Neural cell (in vitro differentiated cells): ENCODE measurements at regions not wholly inside any gene's neighbourhood (a gene's known extent, or its start where the extent isn't known, plus 50 kb on each side); places are given as distances from the start of the nearest gene placed in this dataset.

Source experiments
- H2AFZ ChIP-seq: fragments of 200-600, 300-800 bp; sonication (generic), shearing (Covaris generic); 2 replicates; pipeline ENCODE4 v1.6.0; 2014; ENCODE audit warnings: low read depth, mild to moderate bottlenecking, antibody characterized with exemption, low read length, moderate library complexity
- H3F3A ChIP-seq: fragments of 200-600 bp; shearing (Covaris generic); 2 replicates; pipeline ENCODE4 v1.6.1; 2016; ENCODE audit warnings: mild to moderate bottlenecking, moderate library complexity, mixed read lengths, antibody characterized with exemption, low read length; ENCODE audit not compliant: insufficient read depth, poor library complexity, severe bottlenecking
- H3K27ac ChIP-seq: fragments of 200-600, 300-800 bp; sonication (generic), shearing (Covaris generic); 2 replicates; pipeline ENCODE4 v1.5.1; 2014; ENCODE audit warnings: mild to moderate bottlenecking, low read length, moderate library complexity
- H3K27me3 ChIP-seq: fragments of 300-800, 200-600 bp; sonication (generic), shearing (Covaris generic); 2 replicates; pipeline ENCODE4 v1.6.0; 2014; ENCODE audit warnings: mild to moderate bottlenecking, low read depth, low read length, moderate library complexity; ENCODE audit not compliant: insufficient read depth
- H3K36me3 ChIP-seq: fragments of 300-800, 200-600 bp; sonication (generic), shearing (Covaris generic); 2 replicates; pipeline ENCODE4 v1.5.1; 2014; ENCODE audit warnings: mild to moderate bottlenecking, antibody characterized with exemption, low read length, moderate library complexity; ENCODE audit not compliant: insufficient read depth
- H3K4me2 ChIP-seq: fragments of 300-800, 200-600 bp; sonication (generic), shearing (Covaris generic); 2 replicates; pipeline ENCODE4 v1.6.0; 2014; ENCODE audit warnings: mild to moderate bottlenecking, low read length
- H3K4me3 ChIP-seq: fragments of 300-800, 200-600 bp; sonication (generic), shearing (Covaris generic); 2 replicates; pipeline ENCODE4 v1.5.1; 2014; ENCODE audit warnings: mild to moderate bottlenecking, low read length, moderate library complexity
- H3K79me2 ChIP-seq: fragments of 200-600 bp; shearing (Covaris generic); replicated peaks from 2 replicates; pipeline ENCODE4 v1.6.0; 2014; ENCODE audit warnings: mild to moderate bottlenecking, low read length, moderate library complexity; ENCODE audit not compliant: insufficient read depth
- H3K9ac ChIP-seq: fragments of 300-800, 200-600 bp; sonication (generic), shearing (Covaris generic); 2 replicates; pipeline ENCODE4 v1.6.1; 2016; ENCODE audit warnings: mild to moderate bottlenecking, low read length, mixed read lengths
- H3K9me2 ChIP-seq: fragments of 200-600 bp; shearing (Covaris generic); 2 replicates; pipeline ENCODE4 v1.6.1; 2016; ENCODE audit warnings: mild to moderate bottlenecking, low read length, mixed read lengths; ENCODE audit not compliant: insufficient read depth
- H3K9me3 ChIP-seq: fragments of 200-600, 300-800 bp; sonication (generic), shearing (Covaris generic); 2 replicates; pipeline ENCODE4 v1.6.1; 2016; ENCODE audit warnings: mild to moderate bottlenecking, mixed run types, low read length, moderate library complexity, mixed read lengths
- H4K20me1 ChIP-seq: fragments of 200-600 bp; shearing (Covaris generic); 2 replicates; pipeline ENCODE4 v1.6.1; 2016; ENCODE audit warnings: mild to moderate bottlenecking, mixed run types; ENCODE audit not compliant: insufficient read depth
- CTCF ChIP-seq: fragments of 450-650 bp; IDR thresholded peaks from 2 replicates; pipeline ENCODE4 v1.5.1; 2014; ENCODE audit warnings: antibody characterized with exemption, mild to moderate bottlenecking, moderate library complexity; ENCODE audit not compliant: poor library complexity, severe bottlenecking
- EP300 ChIP-seq: fragments of 450-650 bp; conservative IDR thresholded peaks from 2 replicates; pipeline ENCODE4 v1.6.1; 2014; ENCODE audit warnings: antibody characterized with exemption, mild to moderate bottlenecking, moderate library complexity; ENCODE audit not compliant: poor library complexity, severe bottlenecking
- EZH2 ChIP-seq: fragments of 200-600, 300-800 bp; shearing (Covaris generic), sonication (generic); IDR thresholded peaks from 2 replicates; pipeline ENCODE4 v1.6.1; 2014; ENCODE audit warnings: antibody characterized with exemption, low read length, borderline replicate concordance, mild to moderate bottlenecking; ENCODE audit not compliant: insufficient read depth, poor library complexity, severe bottlenecking
- MXI1 ChIP-seq: fragments of 450-650 bp; conservative IDR thresholded peaks from 2 replicates; pipeline ENCODE4 v1.6.1; 2014; ENCODE audit warnings: antibody characterized with exemption, mild to moderate bottlenecking; ENCODE audit not compliant: poor library complexity, severe bottlenecking
- POLR2AphosphoS5 ChIP-seq: IDR thresholded peaks from 2 replicates; pipeline ENCODE4 v1.6.1; 2012
- RAD21 ChIP-seq: fragments of 450-650 bp; conservative IDR thresholded peaks from 2 replicates; pipeline ENCODE4 v1.6.1; 2014; ENCODE audit warnings: antibody characterized with exemption, mild to moderate bottlenecking, moderate library complexity
- REST ChIP-seq: IDR thresholded peaks from 2 replicates; pipeline ENCODE4 v1.6.1; 2012; ENCODE audit warnings: borderline replicate concordance
- SMC3 ChIP-seq: fragments of 450-650 bp; conservative IDR thresholded peaks from 2 replicates; pipeline ENCODE4 v1.6.1; 2014; ENCODE audit warnings: antibody characterized with exemption, mild to moderate bottlenecking, moderate library complexity; ENCODE audit not compliant: poor library complexity
- TAF1 ChIP-seq: IDR thresholded peaks from 2 replicates; pipeline ENCODE4 v1.6.1; 2012; ENCODE audit warnings: low read depth

- TF ChIP-seq POLR2AphosphoS5 (no peak), REST (no peak), TAF1 (no peak), RAD21 (no peak), CTCF (no peak), EZH2 (no peak), MXI1 (no peak), EP300 (no peak), SMC3 (no peak)
- no peaks in the 10 kb centered on the region for H3K9me3 ChIP-seq
- no peaks in the 10 kb centered on the region for H4K20me1 ChIP-seq
- no peak overlapping the region for H3K4me2 ChIP-seq
- H3K9ac ChIP-seq = no peak overlapping the region
- no peak overlapping the region for H3K4me3 ChIP-seq
- H2AFZ ChIP-seq = no peak overlapping the region
- H3F3A ChIP-seq = no peaks in the 10 kb centered on the region
- H3K27ac ChIP-seq = no peak overlapping the region
- no peaks in the 10 kb centered on the region for H3K27me3 ChIP-seq
- H3K9me2 ChIP-seq = no peaks in the 10 kb centered on the region
- no peaks in the 10 kb centered on the region for H3K79me2 ChIP-seq
- H3K36me3 ChIP-seq = no peaks in the 10 kb centered on the region
Observed at GRCh38 chr7:108802650-108803049, 233.0 kb downstream of the DNAJB9 start.

- no peak for TF ChIP-seq EZH2
- TF ChIP-seq CTCF = peak; percentile 70
- TF ChIP-seq TAF1 = no peak
- TF ChIP-seq RAD21 = peak; percentile 64
- no peak for TF ChIP-seq POLR2AphosphoS5
- TF ChIP-seq SMC3 = peak; percentile 67
- no peak overlapping the region for H3K27ac ChIP-seq
- no peaks in the 10 kb centered on the region for H3K9me2 ChIP-seq
- H2AFZ ChIP-seq = no peak overlapping the region
- no peaks in the 10 kb centered on the region for H3K79me2 ChIP-seq
- no peaks in the 10 kb centered on the region for H3F3A ChIP-seq
- H3K27me3 ChIP-seq = no peaks in the 10 kb centered on the region
- H3K4me3 ChIP-seq = no peak overlapping the region
- H3K4me2 ChIP-seq = no peak overlapping the region
- no peaks in the 10 kb centered on the region for H4K20me1 ChIP-seq
- no peaks in the 10 kb centered on the region for H3K9me3 ChIP-seq
- H3K9ac ChIP-seq = no peak overlapping the region
- H3K36me3 ChIP-seq = no peaks in the 10 kb centered on the region
Observed at GRCh38 chr7:108805808-108806397, 236.2 kb downstream of the DNAJB9 start.
